Retina (tissue), 1 donor: ENCODE measurements at regions not wholly inside any gene's neighbourhood (a gene's known extent, or its start where the extent isn't known, plus 50 kb on each side); places are given as distances from the start of the nearest gene placed in this dataset.
"Not testable (repeated sequence)": the region's sequence is repeated elsewhere in the genome, so short reads cannot be mapped to it uniquely, and the experiment has no call there.

ENCODE experiments used
- DNase-seq: peaks from one replicate; pipeline ENCODE4 v3.0.0-alpha.2; 2016

DNA sequence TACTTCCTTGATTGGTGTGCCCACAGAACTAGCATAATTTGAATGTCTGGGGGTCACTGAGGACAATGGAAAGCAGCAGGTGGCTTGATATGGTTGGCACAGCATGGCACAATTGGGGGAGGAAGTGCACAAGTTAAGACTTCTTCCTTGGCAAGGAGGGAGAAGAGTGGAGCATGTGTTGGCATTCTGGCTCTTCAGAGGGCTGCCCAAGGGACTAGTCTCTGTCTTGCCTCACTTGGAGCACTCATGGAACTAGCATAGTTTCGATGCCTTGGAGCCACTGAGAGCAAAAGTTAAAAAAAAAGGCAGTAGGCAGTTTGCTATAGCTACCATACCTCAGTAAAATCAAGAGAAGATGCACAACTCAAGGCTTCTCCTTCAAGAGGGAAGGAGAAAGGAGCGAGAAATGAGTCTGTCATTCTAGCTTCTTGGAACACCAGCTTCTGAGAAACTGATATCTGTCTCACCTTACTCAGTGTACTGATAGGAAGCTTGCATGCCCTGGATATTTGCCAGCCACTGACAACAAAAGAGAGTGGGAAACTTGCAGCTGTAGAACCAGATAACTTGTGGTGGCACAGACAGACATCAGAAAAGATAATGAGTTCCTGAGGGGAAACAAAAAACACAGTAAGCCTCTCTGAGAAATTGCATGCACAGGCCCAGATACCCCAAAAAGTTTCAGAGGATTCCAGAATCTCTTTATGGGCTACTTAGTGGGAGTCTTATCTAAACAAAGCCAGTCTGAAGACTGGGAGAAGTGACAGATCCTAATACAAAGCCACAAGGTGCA, 207.5 kb upstream of the SAMSN1 start:
- DNase-seq = no peak

DNA sequence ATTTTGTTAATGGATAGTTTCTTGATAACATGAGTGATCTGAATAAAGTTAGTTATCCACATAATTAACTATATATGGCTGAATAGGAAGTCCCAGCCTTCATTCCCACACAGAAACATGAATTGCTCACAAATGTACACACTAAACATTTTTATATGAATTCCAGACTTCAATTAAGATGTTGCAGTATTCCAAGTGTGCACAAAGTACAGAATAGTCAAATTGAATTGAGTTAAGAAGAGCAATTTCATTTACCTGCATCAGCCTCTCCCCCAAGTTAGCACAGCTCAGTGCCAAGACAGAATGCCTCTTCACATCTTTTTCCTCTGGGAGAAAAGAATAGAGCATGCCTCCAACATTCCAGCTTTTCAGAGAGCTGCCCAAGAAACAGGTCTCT, 207.0 kb upstream of the SAMSN1 start:
- no peak for DNase-seq

DNA sequence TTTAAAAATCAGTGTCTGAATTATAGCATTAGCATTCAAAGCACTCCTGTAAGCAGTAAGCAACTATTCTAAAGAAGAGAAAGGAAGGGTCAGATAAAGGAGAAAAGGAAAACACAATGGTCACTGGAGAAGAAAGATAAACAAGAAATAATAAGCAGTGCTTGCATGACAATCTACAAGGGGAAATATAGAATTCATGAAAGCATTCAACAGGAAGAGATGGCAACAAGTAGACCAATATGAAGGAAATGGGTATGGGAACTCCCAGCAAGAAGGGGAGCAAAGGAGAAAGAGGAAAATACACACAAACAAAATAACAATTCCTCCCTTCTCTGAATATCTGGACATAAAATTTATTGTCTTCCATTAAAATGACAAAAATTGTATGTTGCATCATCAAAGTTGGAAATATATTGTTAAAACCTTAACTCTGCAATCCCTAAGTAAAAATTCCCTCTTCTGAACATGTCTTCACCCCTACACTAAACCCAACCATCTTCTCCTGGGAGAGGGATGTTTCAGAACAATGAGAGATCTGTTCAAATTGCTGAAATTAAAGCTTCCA, 206.3 kb upstream of the SAMSN1 start:
- DNase-seq = no peak

DNA sequence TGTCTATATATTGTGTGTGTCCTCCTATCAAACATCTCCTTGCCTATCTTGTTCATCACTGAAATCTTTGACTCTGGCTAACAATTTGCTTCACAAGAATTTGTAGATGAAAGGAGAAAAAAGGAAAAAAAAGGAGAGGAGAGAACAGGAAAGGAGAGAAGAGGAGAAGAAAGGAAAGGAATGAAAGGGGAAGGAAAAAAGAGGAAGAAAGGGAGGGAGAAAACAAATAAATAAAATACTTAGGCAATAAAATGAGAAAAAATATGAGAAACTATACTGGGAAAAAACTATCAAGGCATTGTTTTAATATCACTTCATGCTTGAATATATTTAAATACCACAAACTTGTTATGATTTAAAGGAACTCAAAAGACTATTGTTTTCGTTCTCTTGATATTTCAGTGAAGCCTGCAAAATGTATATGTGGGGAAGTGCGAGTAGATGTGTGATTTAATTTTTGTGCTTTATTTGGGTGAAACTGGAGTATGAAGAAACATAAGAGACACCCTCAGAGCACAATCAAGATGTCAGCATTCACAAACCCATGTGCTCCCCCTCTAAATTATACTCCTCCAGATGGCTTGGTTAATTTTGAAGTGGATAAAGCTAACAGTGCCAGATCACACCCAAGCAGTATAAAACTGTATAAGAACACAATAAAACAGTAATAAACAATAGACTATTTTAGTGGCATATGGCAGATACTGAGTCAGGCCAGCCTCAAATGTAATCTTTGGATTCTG, 205.7 kb upstream of the SAMSN1 start:
- no peak for DNase-seq

- no peak for DNase-seq
These were observed 204.9 kb upstream of the SAMSN1 start for GRCh38 chr21:14751011-14751410.

- DNase-seq = no peak
These were observed 203.9 kb upstream of the SAMSN1 start for GRCh38 chr21:14750041-14750440.

DNA sequence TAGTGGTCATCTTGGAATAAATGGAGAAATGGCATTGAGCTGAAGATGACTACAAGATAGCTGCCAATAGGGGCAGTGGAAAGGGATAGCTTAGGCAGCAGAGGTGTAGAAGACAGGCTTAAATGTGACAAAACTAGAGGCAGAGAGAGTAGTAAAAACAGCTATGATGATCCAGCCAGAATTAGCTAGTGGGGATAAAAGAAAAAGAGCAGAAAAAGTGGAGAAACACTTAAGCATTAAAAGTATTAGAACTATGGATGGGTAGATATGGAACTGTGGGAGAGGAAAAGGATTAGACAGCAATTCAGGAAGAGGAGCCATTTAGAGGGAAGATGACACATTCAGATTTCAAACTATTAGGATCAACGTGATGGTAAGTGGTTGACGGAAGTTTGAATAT, 202.5 kb upstream of the SAMSN1 start:
- no peak for DNase-seq

GRCh38 chr21:14744368-14744767, 198.3 kb upstream of the SAMSN1 start:
- DNase-seq = no peak

DNA sequence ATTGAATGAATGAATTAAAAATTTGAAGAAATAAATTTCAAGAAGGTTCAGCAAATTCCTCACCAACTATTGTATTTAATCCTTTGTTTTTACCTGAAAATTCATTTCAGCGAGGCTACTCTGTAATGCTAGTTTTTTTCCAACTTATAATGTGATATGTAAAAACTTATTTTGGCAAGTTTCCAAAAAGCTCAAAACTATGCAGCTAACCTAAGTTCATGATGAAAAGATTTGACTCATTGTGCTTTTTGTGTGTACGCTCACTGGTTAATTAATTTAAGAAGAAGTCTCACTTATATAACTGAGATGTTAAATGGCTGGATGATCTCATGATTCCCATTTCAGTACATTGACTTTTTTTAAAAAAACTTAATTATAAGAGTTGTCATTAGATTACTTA, 196.0 kb upstream of the SAMSN1 start:
- no peak for DNase-seq

GRCh38 chr21:14741256-14741655, 195.1 kb upstream of the SAMSN1 start:
- no peak for DNase-seq

DNA sequence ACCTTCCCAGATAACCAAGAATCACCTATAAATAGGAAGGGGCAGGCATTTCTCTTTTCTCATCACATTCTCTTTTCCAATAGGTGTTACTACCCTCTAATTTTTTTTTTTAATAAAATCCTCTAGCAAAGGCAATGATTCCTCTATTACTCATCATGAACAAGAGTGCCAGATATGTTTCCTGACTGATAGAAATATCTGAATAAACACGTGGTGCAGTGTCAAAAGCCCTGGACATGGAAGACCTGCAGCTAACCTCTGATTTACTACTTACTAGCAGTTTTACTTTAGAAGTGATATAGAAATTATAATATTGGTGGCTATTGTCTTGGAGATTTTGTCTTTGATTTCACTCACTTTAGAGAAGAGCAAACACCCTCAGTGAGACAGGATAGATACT, 194.6 kb upstream of the SAMSN1 start:
- no peak for DNase-seq

GRCh38 chr21:14740116-14740515, 194.0 kb upstream of the SAMSN1 start:
- no peak for DNase-seq

DNA sequence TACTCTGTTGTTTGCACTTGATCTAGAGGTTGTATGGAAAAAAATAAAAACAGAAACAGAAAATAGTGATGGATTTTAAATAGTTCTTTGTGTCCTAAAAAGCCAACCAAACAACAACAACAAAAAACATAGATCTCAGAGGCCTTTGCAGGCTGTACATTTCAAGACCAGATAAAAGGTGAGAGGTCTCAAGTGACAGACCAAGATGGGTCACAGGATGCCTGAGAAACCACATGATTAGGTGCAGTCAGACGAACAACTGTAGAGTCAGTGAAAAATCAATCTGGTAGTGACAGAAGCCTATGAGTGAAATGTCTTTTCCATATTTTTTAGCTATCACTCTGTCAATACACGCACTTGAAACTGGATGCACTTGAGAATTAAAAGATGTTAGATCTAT, 193.5 kb upstream of the SAMSN1 start:
- no peak for DNase-seq

- DNase-seq = not testable (repeated sequence)
These were observed 192.5 kb upstream of the SAMSN1 start for GRCh38 chr21:14738576-14738975.

DNA sequence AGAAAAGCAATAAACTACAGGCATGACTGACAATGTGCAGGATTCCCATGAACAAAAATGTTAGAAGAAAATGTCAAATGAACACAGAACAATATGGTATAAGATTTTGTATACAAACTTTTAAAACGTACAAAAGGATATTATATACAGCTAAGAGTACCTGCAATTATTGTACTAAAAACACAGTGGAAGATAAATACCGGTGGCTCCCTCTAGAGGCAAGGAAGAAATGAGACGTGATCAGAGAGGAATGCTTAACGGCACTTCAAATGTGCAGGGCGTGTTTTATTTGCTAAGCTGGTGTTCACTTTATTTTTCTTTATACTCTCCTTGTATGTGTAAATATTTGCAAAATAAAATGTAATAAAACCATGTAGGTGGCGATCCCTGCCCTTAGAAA, 191.8 kb upstream of the SAMSN1 start:
- DNase-seq = no peak

DNA sequence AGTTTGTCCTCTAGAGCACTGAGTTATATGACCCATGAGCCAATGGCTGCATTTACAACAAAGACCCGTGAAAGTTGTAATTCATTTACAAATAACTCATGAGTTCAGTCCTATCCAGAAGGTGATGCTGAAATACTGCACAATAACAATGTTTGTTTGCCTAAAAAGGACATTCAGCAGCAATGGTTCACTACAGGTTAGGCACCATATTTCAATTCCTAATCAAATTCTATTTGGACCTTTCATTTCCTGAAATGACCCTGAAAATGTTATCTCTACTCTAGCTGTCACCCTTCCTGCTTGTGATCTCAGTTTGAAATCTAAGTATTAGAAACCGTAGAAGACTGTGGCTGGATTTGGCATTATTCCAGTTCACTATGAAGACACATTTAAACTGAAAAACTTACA, 191.2 kb upstream of the SAMSN1 start:
- no peak for DNase-seq

GRCh38 chr21:14736672-14737071, 190.6 kb upstream of the SAMSN1 start:
- no peak for DNase-seq

DNA sequence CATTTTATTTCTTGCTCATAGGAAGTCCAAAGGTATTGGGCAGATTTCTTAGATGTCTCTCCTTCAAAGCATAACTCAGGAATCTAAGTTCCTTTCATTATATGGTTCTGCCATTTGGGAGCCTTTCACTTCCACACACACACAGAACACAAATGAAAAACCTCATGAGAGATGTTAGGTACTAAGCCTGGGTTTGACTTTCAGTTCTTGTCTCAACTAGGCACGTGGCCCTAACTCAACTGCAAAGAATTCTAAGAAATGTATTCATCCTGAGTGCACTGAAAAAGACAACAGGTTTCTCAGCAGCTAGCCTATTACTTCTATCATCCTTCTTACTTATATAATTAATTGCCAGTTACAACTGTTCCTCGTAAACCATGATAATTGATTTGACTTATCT, 190.0 kb upstream of the SAMSN1 start:
- DNase-seq = no peak

GRCh38 chr21:14734833-14735232, 188.7 kb upstream of the SAMSN1 start:
- no peak for DNase-seq

DNA sequence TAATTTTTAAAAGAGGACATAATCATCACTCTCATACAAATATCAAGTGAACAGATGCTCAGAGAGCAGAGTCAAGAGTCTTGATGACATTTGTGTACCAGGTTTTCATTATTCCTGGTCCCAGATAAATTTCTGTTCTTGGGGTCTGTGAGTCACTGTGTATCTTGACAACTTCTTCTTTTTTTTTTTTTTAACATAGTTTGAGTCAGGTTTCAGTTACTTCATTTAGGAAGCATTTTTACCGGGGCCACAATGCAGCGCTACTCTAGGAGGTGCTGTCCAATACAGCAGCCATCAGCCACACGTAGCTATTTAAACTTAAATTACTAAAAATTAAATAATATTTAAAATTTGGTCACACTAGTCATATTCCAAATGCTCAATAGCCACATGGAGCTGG, 188.1 kb upstream of the SAMSN1 start:
- DNase-seq = no peak

DNA sequence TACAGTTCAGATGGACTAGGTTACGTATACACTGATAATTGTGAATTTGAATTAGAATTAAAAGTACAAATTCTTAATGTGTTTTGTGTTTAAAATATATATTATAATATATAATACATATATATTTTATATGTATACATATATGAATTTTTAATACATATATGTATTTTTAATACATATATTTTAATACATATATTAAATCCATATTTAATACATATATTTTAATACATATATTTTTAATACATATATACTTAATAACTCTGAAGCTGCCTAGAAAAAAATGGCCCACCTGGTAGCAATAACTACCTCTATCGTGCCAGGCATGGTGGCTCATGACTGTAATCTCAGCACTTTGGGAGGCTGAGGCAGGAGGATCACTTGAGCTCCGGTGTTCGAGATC, 179.1 kb upstream of the SAMSN1 start:
- no peak for DNase-seq

GRCh38 chr21:14722841-14723483, 176.8 kb upstream of the SAMSN1 start:
- DNase-seq = no peak

DNA sequence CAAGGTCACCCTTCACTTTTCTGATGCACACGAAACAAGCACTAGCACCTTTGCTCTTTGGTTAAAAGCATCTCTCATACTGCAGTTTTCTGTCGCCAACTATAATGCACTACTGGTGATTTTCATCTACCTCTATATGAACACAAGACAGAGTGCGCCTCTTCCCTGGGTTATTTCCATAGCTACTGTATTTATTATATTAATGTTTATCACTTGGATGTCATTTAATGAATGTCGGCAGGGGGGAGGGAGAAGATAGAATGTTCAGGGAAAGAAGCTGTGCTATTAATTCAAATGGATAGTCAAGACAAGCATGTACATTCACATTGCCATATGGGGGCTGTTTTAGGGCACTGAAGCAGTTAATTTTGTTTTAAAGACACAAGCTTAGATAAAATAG, 174.1 kb upstream of the SAMSN1 start:
- no peak for DNase-seq

DNA sequence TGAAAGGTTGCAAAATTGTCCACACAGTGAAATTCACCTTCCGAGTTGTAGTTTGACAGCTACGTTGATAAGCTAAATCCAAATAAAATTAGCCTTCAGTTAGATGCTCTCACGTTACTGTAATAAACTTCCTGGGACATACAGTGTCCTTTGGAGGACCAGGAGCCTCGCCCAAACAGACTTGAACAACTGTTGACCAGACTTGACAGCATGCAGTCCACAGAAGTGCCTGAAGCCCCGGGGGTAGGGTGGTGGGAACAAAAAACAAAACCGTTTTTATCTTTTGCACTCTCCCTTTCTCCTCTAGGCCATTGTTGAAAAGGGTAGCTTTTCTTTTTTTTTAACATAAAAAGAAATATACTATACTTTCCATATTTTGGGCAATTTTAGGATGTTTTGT, 172.8 kb upstream of the SAMSN1 start:
- no peak for DNase-seq
